HEK293 (cell line): ENCODE measurements at regions not wholly inside any gene's neighbourhood (a gene's known extent, or its start where the extent isn't known, plus 50 kb on each side); places are given as distances from the start of the nearest gene placed in this dataset.

Experiments
- CTCF ChIA-PET: fragments of 350-600 bp; formaldehyde crosslinking; extraction: SDS; loops from one replicate; lab custom pipeline; 2021; ENCODE audit warnings: antibody characterized with exemption; lab: Yijun Ruan, JAX
- POLR2A ChIA-PET: fragments of 300-600 bp; formaldehyde crosslinking; extraction: SDS; loops from one replicate; lab custom pipeline; 2020; ENCODE audit warnings: antibody characterized with exemption, inconsistent platforms; lab: Yijun Ruan, JAX
- H3K27ac ChIP-seq: fragments of 200-500 bp; sonication (Bioruptor generic); 2 replicates; pipeline ENCODE4 v1.5.1; 2014; ENCODE audit warnings: low read depth, low read length, control low read depth, inconsistent platforms; ENCODE audit errors: extremely low read depth
- H3K36me3 ChIP-seq, 2 experiments: fragments of 200-500 bp in 1 of 2; sonication (Bioruptor generic) in 1 of 2; 1 replicate in 1 of 2; 2 replicates in 1 of 2; pipeline ENCODE4 v1.5.1; 2014 to 2017; ENCODE audit warnings: inconsistent platforms in 2 of 2, low read length in 2 of 2; ENCODE audit not compliant: control insufficient read depth in 2 of 2, insufficient read depth in 1 of 2
- H3K4me1 ChIP-seq: fragments of 200-500 bp; sonication (Bioruptor generic); 2 replicates; pipeline ENCODE4 v1.5.1; 2014; ENCODE audit warnings: mild to moderate bottlenecking, low read length, inconsistent platforms; ENCODE audit not compliant: control insufficient read depth, insufficient read depth
- H3K4me3 ChIP-seq: 2 replicates; pipeline ENCODE4 v1.5.1; 2011; ENCODE audit warnings: low read depth, mild to moderate bottlenecking, control low read depth, low read length, moderate library complexity
- H3K9me3 ChIP-seq: fragments of 200-500 bp; sonication (Bioruptor generic); 2 replicates; pipeline ENCODE4 v1.5.1; 2014; ENCODE audit warnings: low read depth, low read length, inconsistent platforms; ENCODE audit not compliant: control insufficient read depth, insufficient read depth
- BCL11B ChIP-seq: fragments of 450-650 bp; formaldehyde crosslinking; IDR thresholded peaks from 2 replicates; pipeline ENCODE4 v1.5.1; 2016; ENCODE audit warnings: low read depth, missing biosample characterization, missing genetic modification characterization
- GLI4 ChIP-seq: fragments of 450-650 bp; formaldehyde crosslinking; IDR thresholded peaks from 2 replicates; pipeline ENCODE4 v1.5.1; 2016; ENCODE audit warnings: missing biosample characterization, missing genetic modification characterization
- GLIS2 ChIP-seq: fragments of 450-650 bp; formaldehyde crosslinking; IDR thresholded peaks from 2 replicates; pipeline ENCODE4 v1.5.1; 2016; ENCODE audit warnings: missing biosample characterization, missing genetic modification characterization
- OSR2 ChIP-seq: fragments of 450-650 bp; formaldehyde crosslinking; IDR thresholded peaks from 2 replicates; pipeline ENCODE4 v1.5.1; 2016; ENCODE audit warnings: missing biosample characterization, missing genetic modification characterization
- PRDM1 ChIP-seq: fragments of 450-650 bp; formaldehyde crosslinking; IDR thresholded peaks from 2 replicates; pipeline ENCODE4; 2016; ENCODE audit warnings: missing biosample characterization, missing genetic modification characterization
- REPIN1 ChIP-seq: fragments of 450-650 bp; formaldehyde crosslinking; IDR thresholded peaks from 2 replicates; pipeline ENCODE4 v1.5.1; 2017; ENCODE audit warnings: missing biosample characterization, missing genetic modification characterization, low read depth
- WT1 ChIP-seq: fragments of 450-650 bp; formaldehyde crosslinking; IDR thresholded peaks from 2 replicates; pipeline ENCODE4 v1.5.1; 2016; ENCODE audit warnings: missing biosample characterization, missing genetic modification characterization
- ZIC2 ChIP-seq: fragments of 450-650 bp; formaldehyde crosslinking; IDR thresholded peaks from 2 replicates; pipeline ENCODE4 v1.5.1; 2016; ENCODE audit warnings: missing biosample characterization, missing genetic modification characterization
- ZNF175 ChIP-seq: fragments of 450-650 bp; formaldehyde crosslinking; IDR thresholded peaks from 2 replicates; pipeline ENCODE4 v1.5.1; 2016; ENCODE audit warnings: missing biosample characterization, missing genetic modification characterization
- ZNF2 ChIP-seq: fragments of 450-650 bp; formaldehyde crosslinking; IDR thresholded peaks from 2 replicates; pipeline ENCODE4 v1.5.1; 2016; ENCODE audit warnings: missing biosample characterization, missing genetic modification characterization
- ZNF248 ChIP-seq: fragments of 450-650 bp; formaldehyde crosslinking; IDR thresholded peaks from 2 replicates; pipeline ENCODE4 v1.5.1; 2017; ENCODE audit warnings: missing biosample characterization, missing genetic modification characterization
- ZNF266 ChIP-seq: fragments of 450-650 bp; formaldehyde crosslinking; IDR thresholded peaks from 2 replicates; pipeline ENCODE4 v1.5.1; 2016; ENCODE audit warnings: missing biosample characterization, missing genetic modification characterization, low read depth
- ZNF560 ChIP-seq: fragments of 450-650 bp; formaldehyde crosslinking; IDR thresholded peaks from 2 replicates; pipeline ENCODE4 v1.5.1; 2017; ENCODE audit warnings: missing biosample characterization, missing genetic modification characterization, borderline replicate concordance
- ZNF561 ChIP-seq: fragments of 450-650 bp; IDR thresholded peaks from 2 replicates; pipeline ENCODE4 v1.5.1; 2018; ENCODE audit warnings: missing biosample characterization, missing genetic modification characterization, borderline replicate concordance
- ZNF600 ChIP-seq: fragments of 450-650 bp; formaldehyde crosslinking; IDR thresholded peaks from 2 replicates; pipeline ENCODE4 v1.5.1; 2016; ENCODE audit warnings: missing biosample characterization, missing genetic modification characterization
- ZNF624 ChIP-seq: fragments of 450-650 bp; formaldehyde crosslinking; IDR thresholded peaks from 2 replicates; pipeline ENCODE4 v1.5.1; 2017; ENCODE audit warnings: missing biosample characterization, missing genetic modification characterization
- ZNF777 ChIP-seq: fragments of 450-650 bp; formaldehyde crosslinking; IDR thresholded peaks from 2 replicates; pipeline ENCODE4 v1.5.1; 2017; ENCODE audit warnings: missing biosample characterization, missing genetic modification characterization, borderline replicate concordance
- ZNF837 ChIP-seq: fragments of 450-650 bp; formaldehyde crosslinking; IDR thresholded peaks from 2 replicates; pipeline ENCODE4 v1.5.1; 2016; ENCODE audit warnings: missing biosample characterization, missing genetic modification characterization
- ZNF843 ChIP-seq: fragments of 450-650 bp; formaldehyde crosslinking; IDR thresholded peaks from 2 replicates; pipeline ENCODE4 v1.5.1; 2016; ENCODE audit warnings: missing biosample characterization, missing genetic modification characterization
- ZSCAN30 ChIP-seq: fragments of 450-650 bp; IDR thresholded peaks from 2 replicates; pipeline ENCODE4 v1.5.1; 2018; ENCODE audit warnings: missing biosample characterization, mild to moderate bottlenecking, missing genetic modification characterization, moderate library complexity
- TF ChIP-seq, protein P1 (sequence below): fragments of 450-650 bp; formaldehyde crosslinking; IDR thresholded peaks from 2 replicates; pipeline ENCODE4 v1.5.1; 2016; ENCODE audit warnings: missing biosample characterization, missing genetic modification characterization
- TF ChIP-seq, protein P2 (sequence below): fragments of 450-650 bp; formaldehyde crosslinking; IDR thresholded peaks from 2 replicates; pipeline ENCODE4 v1.5.0; 2017; ENCODE audit warnings: missing biosample characterization, missing genetic modification characterization, borderline replicate concordance
- TF ChIP-seq, protein P3 (sequence below): fragments of 450-650 bp; formaldehyde crosslinking; IDR thresholded peaks from 2 replicates; pipeline ENCODE4 v1.5.1; 2016; ENCODE audit warnings: missing biosample characterization, missing genetic modification characterization
- TF ChIP-seq, protein P4 (sequence below): fragments of 450-650 bp; IDR thresholded peaks from 2 replicates; pipeline ENCODE4 v1.5.1; 2018; ENCODE audit warnings: missing biosample characterization, mild to moderate bottlenecking, missing genetic modification characterization

GRCh38 chr21:17440969-17441368, 71.9 kb upstream of the CXADR start:
- Histone ChIP-seq H3K4me3 (no peak overlapping the region), H3K4me1 (peaks cover 39% of the 10 kb centered on the region), H3K9me3 (no peaks in the 10 kb centered on the region), H3K27ac (no peak overlapping the region), H3K36me3 (no peaks in the 10 kb centered on the region)
- ChIA-PET POLR2A (no interaction called here), CTCF (interaction anchor here (0.5 to 1.0 kb wide), 3 partner anchors 56 to 154 kb away, joined by 3 to 5 read pairs (median 3); no protein-coding TSS in a partner anchor)
- TF ChIP-seq ZNF266 (tag by site-specific recombination) (no peak), ZNF837 (tag by site-specific recombination) (no peak), ZNF2 (tag by site-specific recombination) (no peak), GLIS2 (tag by site-specific recombination) (no peak), ZNF624 (tag by site-specific recombination) (no peak), ZNF843 (tag by site-specific recombination) (no peak), REPIN1 (tag by site-specific recombination) (no peak), ZNF248 (tag by site-specific recombination) (no peak), GLI4 (no peak), ZNF561 (tag by site-specific recombination) (no peak)
- TF ChIP-seq, protein P1, sequence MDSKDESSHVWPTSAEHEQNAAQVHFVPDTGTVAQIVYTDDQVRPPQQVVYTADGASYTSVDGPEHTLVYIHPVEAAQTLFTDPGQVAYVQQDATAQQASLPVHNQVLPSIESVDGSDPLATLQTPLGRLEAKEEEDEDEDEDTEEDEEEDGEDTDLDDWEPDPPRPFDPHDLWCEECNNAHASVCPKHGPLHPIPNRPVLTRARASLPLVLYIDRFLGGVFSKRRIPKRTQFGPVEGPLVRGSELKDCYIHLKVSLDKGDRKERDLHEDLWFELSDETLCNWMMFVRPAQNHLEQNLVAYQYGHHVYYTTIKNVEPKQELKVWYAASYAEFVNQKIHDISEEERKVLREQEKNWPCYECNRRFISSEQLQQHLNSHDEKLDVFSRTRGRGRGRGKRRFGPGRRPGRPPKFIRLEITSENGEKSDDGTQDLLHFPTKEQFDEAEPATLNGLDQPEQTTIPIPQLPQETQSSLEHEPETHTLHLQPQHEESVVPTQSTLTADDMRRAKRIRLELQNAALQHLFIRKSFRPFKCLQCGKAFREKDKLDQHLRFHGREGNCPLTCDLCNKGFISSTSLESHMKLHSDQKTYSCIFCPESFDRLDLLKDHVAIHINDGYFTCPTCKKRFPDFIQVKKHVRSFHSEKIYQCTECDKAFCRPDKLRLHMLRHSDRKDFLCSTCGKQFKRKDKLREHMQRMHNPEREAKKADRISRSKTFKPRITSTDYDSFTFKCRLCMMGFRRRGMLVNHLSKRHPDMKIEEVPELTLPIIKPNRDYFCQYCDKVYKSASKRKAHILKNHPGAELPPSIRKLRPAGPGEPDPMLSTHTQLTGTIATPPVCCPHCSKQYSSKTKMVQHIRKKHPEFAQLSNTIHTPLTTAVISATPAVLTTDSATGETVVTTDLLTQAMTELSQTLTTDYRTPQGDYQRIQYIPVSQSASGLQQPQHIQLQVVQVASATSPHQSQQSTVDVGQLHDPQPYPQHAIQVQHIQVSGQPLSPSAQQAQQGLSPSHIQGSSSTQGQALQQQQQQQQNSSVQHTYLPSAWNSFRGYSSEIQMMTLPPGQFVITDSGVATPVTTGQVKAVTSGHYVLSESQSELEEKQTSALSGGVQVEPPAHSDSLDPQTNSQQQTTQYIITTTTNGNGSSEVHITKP (tag by site-specific recombination): no peak
- TF ChIP-seq, protein P2, sequence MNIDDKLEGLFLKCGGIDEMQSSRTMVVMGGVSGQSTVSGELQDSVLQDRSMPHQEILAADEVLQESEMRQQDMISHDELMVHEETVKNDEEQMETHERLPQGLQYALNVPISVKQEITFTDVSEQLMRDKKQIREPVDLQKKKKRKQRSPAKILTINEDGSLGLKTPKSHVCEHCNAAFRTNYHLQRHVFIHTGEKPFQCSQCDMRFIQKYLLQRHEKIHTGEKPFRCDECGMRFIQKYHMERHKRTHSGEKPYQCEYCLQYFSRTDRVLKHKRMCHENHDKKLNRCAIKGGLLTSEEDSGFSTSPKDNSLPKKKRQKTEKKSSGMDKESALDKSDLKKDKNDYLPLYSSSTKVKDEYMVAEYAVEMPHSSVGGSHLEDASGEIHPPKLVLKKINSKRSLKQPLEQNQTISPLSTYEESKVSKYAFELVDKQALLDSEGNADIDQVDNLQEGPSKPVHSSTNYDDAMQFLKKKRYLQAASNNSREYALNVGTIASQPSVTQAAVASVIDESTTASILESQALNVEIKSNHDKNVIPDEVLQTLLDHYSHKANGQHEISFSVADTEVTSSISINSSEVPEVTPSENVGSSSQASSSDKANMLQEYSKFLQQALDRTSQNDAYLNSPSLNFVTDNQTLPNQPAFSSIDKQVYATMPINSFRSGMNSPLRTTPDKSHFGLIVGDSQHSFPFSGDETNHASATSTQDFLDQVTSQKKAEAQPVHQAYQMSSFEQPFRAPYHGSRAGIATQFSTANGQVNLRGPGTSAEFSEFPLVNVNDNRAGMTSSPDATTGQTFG (tag by site-specific recombination): no peak
- TF ChIP-seq, protein P3, sequence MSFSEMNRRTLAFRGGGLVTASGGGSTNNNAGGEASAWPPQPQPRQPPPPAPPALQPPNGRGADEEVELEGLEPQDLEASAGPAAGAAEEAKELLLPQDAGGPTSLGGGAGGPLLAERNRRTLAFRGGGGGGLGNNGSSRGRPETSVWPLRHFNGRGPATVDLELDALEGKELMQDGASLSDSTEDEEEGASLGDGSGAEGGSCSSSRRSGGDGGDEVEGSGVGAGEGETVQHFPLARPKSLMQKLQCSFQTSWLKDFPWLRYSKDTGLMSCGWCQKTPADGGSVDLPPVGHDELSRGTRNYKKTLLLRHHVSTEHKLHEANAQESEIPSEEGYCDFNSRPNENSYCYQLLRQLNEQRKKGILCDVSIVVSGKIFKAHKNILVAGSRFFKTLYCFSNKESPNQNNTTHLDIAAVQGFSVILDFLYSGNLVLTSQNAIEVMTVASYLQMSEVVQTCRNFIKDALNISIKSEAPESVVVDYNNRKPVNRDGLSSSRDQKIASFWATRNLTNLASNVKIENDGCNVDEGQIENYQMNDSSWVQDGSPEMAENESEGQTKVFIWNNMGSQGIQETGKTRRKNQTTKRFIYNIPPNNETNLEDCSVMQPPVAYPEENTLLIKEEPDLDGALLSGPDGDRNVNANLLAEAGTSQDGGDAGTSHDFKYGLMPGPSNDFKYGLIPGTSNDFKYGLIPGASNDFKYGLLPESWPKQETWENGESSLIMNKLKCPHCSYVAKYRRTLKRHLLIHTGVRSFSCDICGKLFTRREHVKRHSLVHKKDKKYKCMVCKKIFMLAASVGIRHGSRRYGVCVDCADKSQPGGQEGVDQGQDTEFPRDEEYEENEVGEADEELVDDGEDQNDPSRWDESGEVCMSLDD (tag by site-specific recombination): no peak

- H3K36me3 ChIP-seq: no peaks in the 10 kb centered on the region
- H3K9me3 ChIP-seq: no peaks in the 10 kb centered on the region
- CTCF ChIA-PET: interaction anchor here (0.5 to 1.0 kb wide), 3 partner anchors 57 to 153 kb away, joined by 3 to 5 read pairs (median 3); no protein-coding TSS in a partner anchor
- peaks cover 37% of the 10 kb centered on the region for H3K4me1 ChIP-seq
- POLR2A ChIA-PET: no interaction called here
- H3K4me3 ChIP-seq: no peak overlapping the region
- H3K27ac ChIP-seq: no peak overlapping the region
- TF ChIP-seq PRDM1 (tag by site-specific recombination) (no peak), BCL11B (tag by site-specific recombination) (no peak), OSR2 (peak; percentile 53; the same call in 1 of the 2 replicates), ZNF777 (tag by site-specific recombination) (no peak), ZSCAN30 (0 out of 2 replicates have a peak, but pooled peaks have one; percentile 32), ZNF560 (tag by site-specific recombination) (no peak), ZIC2 (tag by site-specific recombination) (peak; percentile 74), WT1 (tag by site-specific recombination) (peak; percentile 52), ZNF600 (tag by site-specific recombination) (no peak), ZNF175 (tag by site-specific recombination) (no peak)
- TF ChIP-seq, protein P4, sequence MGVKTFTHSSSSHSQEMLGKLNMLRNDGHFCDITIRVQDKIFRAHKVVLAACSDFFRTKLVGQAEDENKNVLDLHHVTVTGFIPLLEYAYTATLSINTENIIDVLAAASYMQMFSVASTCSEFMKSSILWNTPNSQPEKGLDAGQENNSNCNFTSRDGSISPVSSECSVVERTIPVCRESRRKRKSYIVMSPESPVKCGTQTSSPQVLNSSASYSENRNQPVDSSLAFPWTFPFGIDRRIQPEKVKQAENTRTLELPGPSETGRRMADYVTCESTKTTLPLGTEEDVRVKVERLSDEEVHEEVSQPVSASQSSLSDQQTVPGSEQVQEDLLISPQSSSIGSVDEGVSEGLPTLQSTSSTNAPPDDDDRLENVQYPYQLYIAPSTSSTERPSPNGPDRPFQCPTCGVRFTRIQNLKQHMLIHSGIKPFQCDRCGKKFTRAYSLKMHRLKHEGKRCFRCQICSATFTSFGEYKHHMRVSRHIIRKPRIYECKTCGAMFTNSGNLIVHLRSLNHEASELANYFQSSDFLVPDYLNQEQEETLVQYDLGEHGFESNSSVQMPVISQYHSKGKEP (tag by site-specific recombination): peak; percentile 59; the same call in 1 of the 2 replicates
Observed at GRCh38 chr21:17441370-17441769, 71.5 kb upstream of the CXADR start.
